Activated naive CD4-positive, alpha-beta T cell treated with anti-CD3 and anti-CD28 coated beads, Interleukin-2, amount 10 ng/mL, durations not matched to agents 7 days and 5 days (primary cell): ENCODE measurements at regions not wholly inside any gene's neighbourhood (a gene's known extent, or its start where the extent isn't known, plus 50 kb on each side); places are given as distances from the start of the nearest gene placed in this dataset.
A peak's percentile ranks its signal among the peaks of the same experiment; 100 is the strongest.

Source experiments
- CTCF ChIA-PET: fragments of 350-600 bp; sonication (Branson Sonifier 250); formaldehyde crosslinking; loops from one replicate; lab custom pipeline; 2021; ENCODE audit warnings: antibody characterized with exemption; lab: Charles Lee
- DNase-seq: peaks from one replicate; pipeline ENCODE4 v3.0.0-alpha.2; 2020
- H3K27ac Mint-ChIP-seq: one replicate; pipeline ENCODE4 v1.8.0; 2021; ENCODE audit warnings: mild to moderate bottlenecking, moderate library complexity, mixed read lengths
- H3K27me3 Mint-ChIP-seq: one replicate; pipeline ENCODE4 v1.8.0; 2021; ENCODE audit warnings: mild to moderate bottlenecking, mixed read lengths
- H3K36me3 Mint-ChIP-seq: one replicate; pipeline ENCODE4 v1.8.0; 2021; ENCODE audit warnings: mixed read lengths
- H3K4me1 Mint-ChIP-seq: one replicate; pipeline ENCODE4 v1.8.0; 2021; ENCODE audit warnings: mixed read lengths
- H3K4me3 Mint-ChIP-seq: one replicate; pipeline ENCODE4 v1.8.0; 2021; ENCODE audit warnings: mild to moderate bottlenecking, moderate library complexity, mixed read lengths
- H3K9me3 Mint-ChIP-seq: one replicate; pipeline ENCODE4 v1.8.0; 2021; ENCODE audit warnings: mixed read lengths

DNA sequence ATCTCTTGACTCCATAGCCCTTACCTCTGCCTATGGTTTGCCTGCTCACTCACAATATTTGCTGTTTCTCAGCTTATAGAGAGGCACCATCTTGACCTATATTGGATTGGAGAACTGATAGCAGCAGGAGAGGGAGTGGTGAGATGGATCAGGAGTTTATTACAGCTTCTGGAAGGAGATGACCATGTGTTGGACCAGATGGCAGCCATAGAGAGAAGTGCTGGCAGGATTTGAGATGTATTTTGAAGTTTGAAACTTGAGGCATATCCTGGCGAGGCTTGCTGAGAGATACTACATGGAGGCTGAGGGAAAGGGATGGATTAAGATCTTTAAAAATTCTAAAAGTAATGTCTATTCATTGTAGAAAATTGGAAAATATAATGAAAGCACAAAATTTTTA is 198.0 kb upstream of the ZFP64 start:
- no peak overlapping the region for H3K4me3 Mint-ChIP-seq
- H3K27ac Mint-ChIP-seq, result no peak overlapping the region
- H3K4me1 Mint-ChIP-seq, result no peaks in the 10 kb centered on the region

DNA sequence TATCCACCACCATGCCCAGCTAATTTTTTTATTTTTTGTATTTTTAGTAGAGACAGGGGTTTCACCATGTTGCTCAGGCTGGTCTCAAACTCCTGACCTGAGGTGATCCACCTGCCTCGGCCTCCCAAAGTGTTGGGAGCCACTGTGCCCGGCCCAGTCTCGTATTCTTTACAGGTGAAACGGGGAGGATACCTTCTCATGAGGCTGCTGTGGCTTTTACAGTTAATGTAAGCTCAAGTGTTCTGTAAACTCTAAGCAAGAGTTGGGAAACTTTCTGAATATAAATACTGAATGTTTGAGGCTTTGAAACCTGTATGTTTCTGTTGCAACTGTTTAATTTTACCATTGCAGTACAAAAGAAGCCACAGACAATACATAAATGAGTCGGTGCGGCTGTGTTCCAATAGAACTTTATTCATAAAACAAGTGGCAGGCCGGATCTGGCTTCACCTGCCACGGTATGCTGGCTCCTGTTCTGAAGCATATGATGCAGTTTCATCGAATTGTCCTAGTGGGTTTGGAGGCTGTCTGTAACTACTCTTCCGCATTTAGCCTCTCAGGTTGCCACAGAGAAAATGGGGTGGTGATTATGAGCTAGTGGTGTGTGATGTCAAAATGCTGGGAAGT is 192.5 kb upstream of the ZFP64 start:
- CTCF ChIA-PET, result no interaction called here
- H3K27me3 Mint-ChIP-seq, result no peaks in the 10 kb centered on the region
- H3K4me1 Mint-ChIP-seq, result no peaks in the 10 kb centered on the region
- no peak overlapping the region for H3K27ac Mint-ChIP-seq
- peaks cover 1% of the 10 kb centered on the region for H3K36me3 Mint-ChIP-seq
- H3K4me3 Mint-ChIP-seq, result no peak overlapping the region
- DNase-seq, result no peak
- H3K9me3 Mint-ChIP-seq, result peaks cover 8% of the 10 kb centered on the region

More for the DNA sequence above, 198.0 kb upstream of the ZFP64 start:
- Mint-ChIP-seq H3K9me3 (peaks cover 2% of the 10 kb centered on the region), H3K27me3 (no peaks in the 10 kb centered on the region), H3K36me3 (peaks cover 1% of the 10 kb centered on the region)
- CTCF ChIA-PET, result no interaction called here
- DNase-seq, result no peak

- Mint-ChIP-seq H3K4me1 (no peaks in the 10 kb centered on the region), H3K4me3 (no peak overlapping the region), H3K36me3 (peaks cover 1% of the 10 kb centered on the region), H3K9me3 (peaks cover 8% of the 10 kb centered on the region), H3K27ac (no peak overlapping the region), H3K27me3 (no peaks in the 10 kb centered on the region)
- no peak for DNase-seq
- CTCF ChIA-PET, result interaction anchor here (0.8 to 1.1 kb wide), 3 partner anchors 13 to 74 kb away, joined by 3 read pairs; no protein-coding TSS in a partner anchor
These were observed 191.4 kb upstream of the ZFP64 start for GRCh38 chr20:52382933-52383332.

- Mint-ChIP-seq H3K27me3 (no peaks in the 10 kb centered on the region), H3K4me3 (no peak overlapping the region), H3K4me1 (no peaks in the 10 kb centered on the region), H3K36me3 (no peaks in the 10 kb centered on the region), H3K27ac (no peak overlapping the region), H3K9me3 (peaks cover 8% of the 10 kb centered on the region)
- DNase-seq, result peak; percentile 39
- CTCF ChIA-PET, result interaction anchor here (0.8 to 2.9 kb wide), 6 partner anchors 9 to 68 kb away, joined by 3 to 11 read pairs (median 4); no protein-coding TSS in a partner anchor
These were observed 188.3 kb upstream of the ZFP64 start for GRCh38 chr20:52379723-52380336.

DNA sequence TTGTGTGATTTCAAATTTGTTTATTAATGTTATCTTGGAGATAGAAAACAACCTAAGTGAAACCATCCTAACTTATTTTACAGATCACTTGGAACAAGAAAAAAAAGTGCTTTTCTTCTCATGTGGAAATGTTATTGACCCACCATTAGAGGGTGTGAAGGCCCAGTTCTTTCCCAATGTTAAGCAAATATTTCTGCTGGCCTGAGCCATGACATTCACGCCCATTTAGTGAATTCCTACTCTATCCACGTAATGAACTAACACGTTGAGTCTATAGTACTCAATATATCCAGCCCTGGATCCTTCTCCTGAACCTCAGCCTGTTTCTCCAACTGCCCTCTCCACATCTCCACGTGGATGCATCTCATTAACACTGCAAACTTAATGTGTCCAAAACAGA is 180.6 kb upstream of the ZFP64 start:
- DNase-seq, result no peak
- H3K36me3 Mint-ChIP-seq, result no peaks in the 10 kb centered on the region
- CTCF ChIA-PET, result interaction anchor here (1.5 kb wide), 1 partner anchor 8 kb away, joined by 6 read pairs; no protein-coding TSS in a partner anchor
- H3K27me3 Mint-ChIP-seq, result no peaks in the 10 kb centered on the region
- no peaks in the 10 kb centered on the region for H3K4me1 Mint-ChIP-seq
- no peak overlapping the region for H3K27ac Mint-ChIP-seq
- no peak overlapping the region for H3K4me3 Mint-ChIP-seq
- H3K9me3 Mint-ChIP-seq, result no peaks in the 10 kb centered on the region

GRCh38 chr20:52365688-52366087 is 174.1 kb upstream of the ZFP64 start:
- Mint-ChIP-seq H3K4me1 (no peaks in the 10 kb centered on the region), H3K4me3 (no peak overlapping the region), H3K27me3 (no peaks in the 10 kb centered on the region), H3K27ac (no peak overlapping the region), H3K36me3 (no peaks in the 10 kb centered on the region), H3K9me3 (no peaks in the 10 kb centered on the region)
- CTCF ChIA-PET, result no interaction called here
- no peak for DNase-seq

- Mint-ChIP-seq H3K36me3 (no peaks in the 10 kb centered on the region), H3K4me3 (no peak overlapping the region), H3K27me3 (no peaks in the 10 kb centered on the region), H3K27ac (no peak overlapping the region), H3K4me1 (no peaks in the 10 kb centered on the region), H3K9me3 (no peaks in the 10 kb centered on the region)
- CTCF ChIA-PET, result no interaction called here
- DNase-seq, result no peak
These were observed 172.8 kb upstream of the ZFP64 start for GRCh38 chr20:52364405-52364804.

DNA sequence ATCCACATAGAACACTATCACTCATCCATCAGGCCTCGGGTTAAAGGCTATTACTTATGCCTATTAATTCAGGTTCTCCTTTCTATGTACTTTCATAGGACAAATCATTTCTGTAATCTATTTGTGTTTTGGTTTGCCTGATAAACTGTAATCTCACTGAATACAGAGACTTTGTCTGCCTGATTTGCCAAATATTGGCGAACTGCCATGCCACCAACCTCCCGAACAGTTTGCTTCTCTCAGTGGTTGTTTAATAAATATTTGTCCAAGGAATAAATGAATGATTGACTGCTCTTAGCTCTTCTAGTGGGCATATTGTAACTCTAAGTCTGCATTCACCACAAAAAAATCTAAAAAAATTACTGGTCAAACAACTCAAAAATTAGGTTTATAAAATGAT is 170.1 kb upstream of the ZFP64 start:
- H3K9me3 Mint-ChIP-seq, result no peaks in the 10 kb centered on the region
- no peaks in the 10 kb centered on the region for H3K36me3 Mint-ChIP-seq
- DNase-seq, result no peak
- CTCF ChIA-PET, result no interaction called here
- H3K4me3 Mint-ChIP-seq, result no peak overlapping the region
- H3K27ac Mint-ChIP-seq, result no peak overlapping the region
- H3K27me3 Mint-ChIP-seq, result no peaks in the 10 kb centered on the region
- no peaks in the 10 kb centered on the region for H3K4me1 Mint-ChIP-seq

DNA sequence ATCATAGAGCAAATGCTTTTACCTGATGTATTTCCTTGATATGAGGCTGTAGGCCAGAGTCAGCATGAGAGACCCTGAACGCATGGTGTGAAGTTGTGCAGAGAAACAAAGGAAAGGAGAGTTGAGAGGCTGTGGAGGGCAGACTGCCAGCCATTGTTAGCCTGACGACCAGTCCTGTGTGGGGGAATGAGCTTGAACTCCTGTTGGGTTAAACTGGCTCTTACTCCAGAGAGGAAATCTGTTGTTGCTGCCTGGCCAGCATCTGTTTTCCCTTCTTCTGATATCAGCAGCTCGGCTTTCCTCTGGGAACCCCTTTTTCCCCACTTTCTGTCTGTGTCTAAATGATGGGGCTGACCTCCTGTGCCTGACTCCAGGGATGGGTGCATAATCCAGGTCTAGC is 158.2 kb upstream of the ZFP64 start:
- CTCF ChIA-PET, result no interaction called here
- Mint-ChIP-seq H3K36me3 (no peaks in the 10 kb centered on the region), H3K9me3 (no peaks in the 10 kb centered on the region), H3K27me3 (no peaks in the 10 kb centered on the region), H3K4me1 (no peaks in the 10 kb centered on the region), H3K4me3 (no peak overlapping the region), H3K27ac (no peak overlapping the region)
- DNase-seq, result no peak

- H3K4me1 Mint-ChIP-seq, result no peaks in the 10 kb centered on the region
- H3K27ac Mint-ChIP-seq, result no peak overlapping the region
- H3K36me3 Mint-ChIP-seq, result no peaks in the 10 kb centered on the region
- no peak for DNase-seq
- H3K27me3 Mint-ChIP-seq, result no peaks in the 10 kb centered on the region
- no peak overlapping the region for H3K4me3 Mint-ChIP-seq
- no peaks in the 10 kb centered on the region for H3K9me3 Mint-ChIP-seq
- CTCF ChIA-PET, result no interaction called here
These were observed 156.9 kb upstream of the ZFP64 start for GRCh38 chr20:52348434-52348833.

DNA sequence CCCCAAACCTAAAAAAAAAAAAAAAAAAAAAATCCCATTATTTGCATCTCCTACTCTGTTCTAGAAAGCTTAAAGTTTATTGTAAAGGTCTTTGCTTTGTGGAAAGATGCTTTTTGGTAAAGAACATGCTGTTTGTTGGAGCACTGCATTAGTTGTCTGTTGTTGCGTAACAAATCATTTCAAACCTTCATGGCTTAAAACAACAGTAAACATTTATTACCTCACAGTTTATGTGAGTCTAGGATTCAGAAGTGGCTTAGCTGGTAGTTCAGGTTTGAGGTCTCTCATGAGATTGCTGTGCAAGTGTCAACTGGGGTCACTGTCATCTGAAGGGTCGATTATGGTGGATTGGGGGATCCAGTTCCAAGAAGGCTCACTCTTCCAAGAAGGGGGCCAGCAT is 155.2 kb upstream of the ZFP64 start:
- no peak overlapping the region for H3K4me3 Mint-ChIP-seq
- no peak overlapping the region for H3K27ac Mint-ChIP-seq
- CTCF ChIA-PET, result no interaction called here
- no peaks in the 10 kb centered on the region for H3K36me3 Mint-ChIP-seq
- no peak for DNase-seq
- no peaks in the 10 kb centered on the region for H3K27me3 Mint-ChIP-seq
- no peaks in the 10 kb centered on the region for H3K4me1 Mint-ChIP-seq
- no peaks in the 10 kb centered on the region for H3K9me3 Mint-ChIP-seq

DNA sequence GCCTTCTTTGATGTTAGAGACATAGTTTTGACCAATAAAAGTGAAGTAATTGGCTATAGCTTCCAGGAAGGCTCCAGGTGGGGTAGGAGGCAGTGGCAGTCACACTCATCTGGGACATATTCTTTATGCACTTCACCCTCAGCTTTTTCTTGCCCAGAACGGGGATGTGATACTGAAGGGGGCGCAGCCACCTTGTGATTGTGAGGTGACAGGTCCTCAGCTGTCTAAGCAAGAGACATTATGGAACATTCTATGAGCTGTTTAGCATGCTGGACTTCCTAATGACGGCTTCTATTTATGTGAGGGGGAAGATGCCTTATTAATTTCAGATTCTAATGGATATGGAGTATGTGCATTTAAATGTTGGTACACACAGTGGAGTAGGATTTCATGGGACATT is 151.3 kb upstream of the ZFP64 start:
- Mint-ChIP-seq H3K4me3 (no peak overlapping the region), H3K9me3 (no peaks in the 10 kb centered on the region), H3K27me3 (no peaks in the 10 kb centered on the region), H3K27ac (no peak overlapping the region), H3K4me1 (no peaks in the 10 kb centered on the region), H3K36me3 (no peaks in the 10 kb centered on the region)
- CTCF ChIA-PET, result no interaction called here
- no peak for DNase-seq

DNA sequence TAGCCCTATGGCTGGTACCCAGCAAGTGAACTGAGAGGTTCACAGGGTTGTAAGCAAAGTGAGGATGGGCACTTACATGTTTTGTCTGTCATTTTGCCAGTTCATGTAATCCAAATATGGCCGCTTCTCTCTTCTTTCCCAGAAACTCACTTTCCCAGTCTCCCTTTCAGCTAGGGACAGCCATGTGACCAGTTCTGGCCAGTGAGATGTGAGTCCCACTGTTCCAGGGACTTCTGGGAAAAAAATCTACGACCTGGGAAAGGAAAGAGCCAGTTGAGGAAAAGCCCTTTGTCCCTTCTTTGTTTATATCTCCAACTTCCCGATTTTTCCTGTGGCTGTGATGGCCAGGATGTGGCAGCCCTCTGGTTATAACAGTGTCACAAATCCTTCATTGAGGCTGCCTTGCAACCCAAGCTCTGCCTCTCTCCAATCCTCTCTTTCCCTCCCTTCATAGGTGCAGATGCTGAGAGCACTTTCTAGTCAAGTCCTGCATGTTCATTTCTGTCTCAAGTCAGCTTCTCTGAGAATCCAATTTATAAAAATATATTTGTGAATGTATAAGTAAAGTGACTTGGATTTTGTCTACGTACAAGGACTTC is 148.6 kb upstream of the ZFP64 start:
- no peak for DNase-seq
- Mint-ChIP-seq H3K36me3 (no peaks in the 10 kb centered on the region), H3K4me1 (no peaks in the 10 kb centered on the region), H3K27me3 (no peaks in the 10 kb centered on the region), H3K4me3 (no peak overlapping the region), H3K9me3 (no peaks in the 10 kb centered on the region), H3K27ac (no peak overlapping the region)
- CTCF ChIA-PET, result no interaction called here

DNA sequence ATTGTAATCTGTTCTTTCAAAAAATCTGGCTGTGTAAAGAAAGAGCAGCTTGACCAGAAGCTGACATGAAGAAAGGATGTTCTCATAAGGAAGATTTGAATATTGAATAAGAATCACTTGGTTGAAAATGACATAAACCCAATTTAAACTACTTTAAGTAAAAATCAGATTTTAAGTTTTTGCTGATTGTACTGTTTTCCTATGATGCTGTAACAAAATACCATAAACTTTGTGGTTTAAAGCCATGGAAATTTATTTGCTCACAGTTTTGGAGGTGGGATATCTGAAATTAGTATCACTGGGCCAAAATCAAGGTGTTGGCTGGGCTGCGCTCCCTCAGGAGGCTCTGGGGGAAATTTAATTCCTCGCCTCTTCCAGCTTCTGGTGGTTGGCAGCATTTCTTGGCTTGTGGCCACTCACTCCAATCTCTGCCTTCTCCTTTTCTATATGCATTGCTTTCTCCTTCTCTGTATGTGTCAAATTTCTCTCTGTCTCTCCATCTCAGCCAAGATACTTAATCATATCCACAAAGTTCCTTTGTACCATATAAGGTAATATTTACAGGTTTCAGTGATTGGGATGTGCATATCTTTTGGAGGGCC is 141.2 kb upstream of the ZFP64 start:
- DNase-seq, result no peak
- Mint-ChIP-seq H3K4me1 (no peaks in the 10 kb centered on the region), H3K4me3 (no peak overlapping the region), H3K27ac (no peak overlapping the region), H3K27me3 (no peaks in the 10 kb centered on the region), H3K36me3 (no peaks in the 10 kb centered on the region), H3K9me3 (no peaks in the 10 kb centered on the region)
- CTCF ChIA-PET, result no interaction called here

DNA sequence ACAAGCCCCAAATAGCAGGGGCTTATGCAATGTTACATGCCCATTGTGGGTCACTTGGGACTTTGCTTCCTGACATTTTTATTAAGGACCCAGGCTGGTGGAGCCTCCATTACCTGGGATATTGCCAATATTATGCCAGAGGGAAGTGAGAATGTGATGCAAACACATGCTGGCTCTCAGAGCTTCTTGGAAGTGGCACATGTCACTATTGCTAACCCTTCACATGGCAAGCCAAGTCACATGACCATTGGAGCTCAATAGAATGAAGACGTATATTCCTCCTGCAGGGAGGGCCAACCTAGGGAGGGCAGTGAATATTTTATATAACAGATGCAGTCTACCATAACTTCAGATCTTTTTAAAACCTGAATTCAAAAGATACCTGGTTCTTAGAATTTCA is 140.7 kb upstream of the ZFP64 start:
- no peaks in the 10 kb centered on the region for H3K36me3 Mint-ChIP-seq
- no peaks in the 10 kb centered on the region for H3K4me1 Mint-ChIP-seq
- H3K9me3 Mint-ChIP-seq, result no peaks in the 10 kb centered on the region
- CTCF ChIA-PET, result no interaction called here
- no peaks in the 10 kb centered on the region for H3K27me3 Mint-ChIP-seq
- H3K27ac Mint-ChIP-seq, result no peak overlapping the region
- DNase-seq, result no peak
- no peak overlapping the region for H3K4me3 Mint-ChIP-seq
